ENCODE measurements at regions not wholly inside any gene's neighbourhood (a gene's known extent, or its start where the extent isn't known, plus 50 kb on each side); places are given as distances from the start of the nearest gene placed in this dataset.

DNA sequence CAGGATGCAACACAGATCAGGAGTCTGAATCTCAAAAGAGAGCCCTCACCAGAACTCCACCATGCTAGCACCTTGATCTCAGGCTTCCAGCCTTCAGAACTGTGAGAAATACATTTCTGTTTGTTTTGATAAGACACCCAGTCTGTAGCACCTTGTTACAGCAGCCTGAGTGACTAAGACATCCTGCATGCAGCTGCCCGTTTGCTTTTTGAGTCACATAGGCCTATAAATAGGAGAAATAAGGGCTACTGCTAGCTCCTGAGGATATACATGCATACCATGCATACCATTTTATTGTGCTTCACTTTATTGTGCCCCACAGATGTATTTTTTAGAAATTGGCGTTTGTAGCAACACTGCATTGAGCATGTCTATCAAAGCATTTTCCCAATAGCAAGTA lies 337.8 kb downstream of the CDH2 start:
- FAIRE-seq: no peak

GRCh38 chr18:27838225-27838624 lies 338.7 kb downstream of the CDH2 start:
- DNase-seq (ENCODE audit: low spot score in 2 of 2) (no peak), FAIRE-seq (no peak)

More for the DNA sequence above, 337.8 kb downstream of the CDH2 start:
- no peak for DNase-seq (ENCODE audit: low spot score in 2 of 2)

DNA sequence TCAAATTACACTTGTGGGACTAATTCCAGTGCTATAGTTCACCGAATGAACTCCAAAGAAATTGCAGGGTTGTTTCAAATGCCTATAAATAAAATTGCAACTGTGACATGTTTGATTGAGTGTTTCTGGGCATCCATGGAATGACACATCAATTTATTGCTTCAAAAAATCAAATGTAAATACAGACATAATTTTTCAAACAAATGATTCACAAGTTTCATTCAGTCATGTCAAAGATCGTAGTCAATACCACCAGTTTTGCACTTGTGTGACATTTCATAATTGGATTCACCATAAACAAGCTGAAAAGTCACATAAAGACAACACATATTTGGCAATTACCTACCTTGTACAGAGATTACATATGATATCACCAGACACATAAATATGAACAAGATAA lies 350.8 kb downstream of the CDH2 start:
- no peak for DNase-seq (ENCODE audit: low spot score in 2 of 2)
- no peak for FAIRE-seq

GRCh38 chr18:27825689-27826088 lies 351.2 kb downstream of the CDH2 start:
- FAIRE-seq: no peak
- DNase-seq (ENCODE audit: low spot score in 2 of 2): no peak

DNA sequence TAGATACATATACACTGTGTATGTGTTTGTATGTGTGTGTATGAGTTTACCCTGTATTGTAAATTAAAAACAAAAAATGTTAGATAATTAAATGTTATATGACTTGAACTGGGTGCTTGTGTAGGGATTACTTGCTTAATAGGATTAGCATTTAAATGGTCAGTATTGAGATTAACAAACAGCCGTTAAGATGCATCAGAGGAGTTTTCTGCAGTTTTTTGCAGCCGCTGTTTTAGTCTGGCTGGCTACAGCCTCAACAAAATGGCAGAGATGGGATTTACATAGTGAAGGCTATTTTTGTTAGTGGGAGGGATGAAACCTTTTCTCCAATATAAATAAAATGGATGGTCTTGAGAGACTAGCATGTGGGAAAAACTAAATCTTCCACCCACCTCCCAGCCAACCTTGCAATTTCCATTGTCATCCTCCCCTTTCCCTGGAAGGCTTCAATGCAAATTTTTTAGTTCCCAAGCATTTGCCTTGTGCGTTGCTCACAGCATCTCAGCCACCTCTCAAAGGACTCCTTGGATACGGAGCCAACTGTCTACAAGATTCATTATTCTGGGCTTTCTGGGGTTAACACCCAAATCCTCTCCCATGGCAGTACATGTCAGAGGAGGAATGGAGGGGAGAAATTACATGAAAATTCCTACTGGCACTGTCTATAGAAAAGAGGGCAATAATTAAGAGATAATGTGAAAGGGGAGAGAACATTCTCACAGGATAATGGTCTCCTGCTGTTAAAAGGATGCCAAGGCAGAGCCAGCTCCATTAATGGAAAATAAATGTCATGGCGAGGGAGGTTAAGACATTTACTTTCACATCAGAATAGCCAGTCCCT lies 351.9 kb downstream of the CDH2 start:
- FAIRE-seq: no peak
- DNase-seq (ENCODE audit: low spot score in 2 of 2): no peak

GRCh38 chr18:27824275-27824674 lies 352.7 kb downstream of the CDH2 start:
- no peak for DNase-seq (ENCODE audit: low spot score in 2 of 2)
- FAIRE-seq: no peak

- DNase-seq (ENCODE audit: low spot score in 2 of 2): no peak
- FAIRE-seq: no peak
Measured at GRCh38 chr18:27823053-27823452, 353.9 kb downstream of the CDH2 start.

- DNase-seq (ENCODE audit: low spot score in 2 of 2) (no peak), FAIRE-seq (no peak)
Measured at GRCh38 chr18:27808683-27809082, 368.2 kb downstream of the CDH2 start.

DNA sequence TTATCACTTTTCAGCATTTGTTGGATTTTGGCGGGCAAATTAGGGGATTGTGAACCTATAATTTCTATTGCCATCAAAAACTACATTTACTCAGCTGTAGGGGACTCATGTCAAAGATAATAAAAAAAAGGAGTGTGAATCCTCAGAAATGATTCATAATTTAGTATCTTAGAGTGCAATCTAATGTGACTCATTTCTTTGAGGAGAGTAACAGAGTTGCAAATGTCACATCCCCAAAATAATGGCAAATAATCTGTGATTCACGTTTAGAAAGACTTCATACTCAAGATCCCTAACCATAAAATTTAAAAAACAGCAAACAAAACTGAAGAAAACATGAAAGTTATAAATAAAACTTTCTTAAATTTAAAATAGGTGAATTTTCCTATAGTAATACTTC lies 373.0 kb downstream of the CDH2 start:
- no peak for DNase-seq (ENCODE audit: low spot score in 2 of 2)
- FAIRE-seq: no peak

DNA sequence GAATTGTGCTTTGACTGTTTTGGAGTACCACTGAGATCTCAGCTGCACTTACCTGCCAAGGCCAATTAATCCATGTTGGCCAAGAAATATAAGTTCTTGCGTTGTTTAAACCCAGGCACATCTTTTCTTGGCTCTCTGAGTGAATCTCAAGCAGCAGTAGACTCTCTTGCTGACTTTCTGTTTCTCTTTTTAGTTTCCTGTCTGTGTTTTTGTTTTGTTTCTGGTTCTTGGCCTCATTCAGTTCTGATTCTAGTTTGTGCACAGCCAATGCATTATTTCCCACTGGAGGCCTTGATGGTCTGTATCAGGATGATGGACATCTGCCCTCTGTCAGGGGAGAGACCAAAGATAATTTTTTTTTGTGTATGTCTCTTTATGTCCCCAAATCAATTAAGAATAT lies 379.4 kb downstream of the CDH2 start:
- no peak for FAIRE-seq
- DNase-seq (ENCODE audit: low spot score in 2 of 2): no peak

DNA sequence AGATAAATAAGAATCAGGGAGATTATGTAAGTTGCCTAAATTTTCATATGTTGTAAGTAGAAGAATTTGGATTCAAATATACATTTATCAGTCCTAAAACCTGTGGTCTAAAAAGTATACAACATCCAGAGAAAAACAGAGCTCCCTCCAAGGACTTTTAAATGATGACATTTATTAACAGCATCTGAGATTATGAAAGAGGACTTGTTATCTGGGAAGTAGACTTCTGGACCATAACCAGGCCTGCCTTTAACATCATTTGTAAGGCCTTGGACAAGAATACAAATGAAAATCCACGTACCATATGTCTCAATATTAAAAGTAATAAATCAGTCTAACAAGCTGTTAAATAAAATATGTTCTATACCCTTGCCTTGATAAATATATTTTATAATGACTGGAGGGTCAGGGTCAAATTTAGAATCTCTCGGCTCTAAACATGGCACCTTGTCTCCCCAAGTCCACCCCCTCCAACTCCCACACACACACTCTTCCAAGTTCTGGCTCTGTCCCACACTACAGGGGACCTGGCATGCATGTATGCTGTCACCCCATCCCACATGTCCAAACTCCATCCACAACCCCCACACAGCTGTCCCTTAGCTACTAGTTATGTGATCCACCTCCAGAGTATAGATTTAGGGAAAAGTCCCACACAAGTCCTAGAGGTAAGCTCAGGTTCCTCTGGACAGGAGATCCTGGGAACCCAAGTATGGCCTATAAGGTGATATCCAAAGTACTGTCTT lies 382.6 kb downstream of the CDH2 start:
- DNase-seq (ENCODE audit: low spot score in 2 of 2): no peak
- no peak for FAIRE-seq

GRCh38 chr18:27793013-27793785 lies 383.7 kb downstream of the CDH2 start:
- no peak for FAIRE-seq
- no peak for DNase-seq (ENCODE audit: low spot score in 2 of 2)

DNA sequence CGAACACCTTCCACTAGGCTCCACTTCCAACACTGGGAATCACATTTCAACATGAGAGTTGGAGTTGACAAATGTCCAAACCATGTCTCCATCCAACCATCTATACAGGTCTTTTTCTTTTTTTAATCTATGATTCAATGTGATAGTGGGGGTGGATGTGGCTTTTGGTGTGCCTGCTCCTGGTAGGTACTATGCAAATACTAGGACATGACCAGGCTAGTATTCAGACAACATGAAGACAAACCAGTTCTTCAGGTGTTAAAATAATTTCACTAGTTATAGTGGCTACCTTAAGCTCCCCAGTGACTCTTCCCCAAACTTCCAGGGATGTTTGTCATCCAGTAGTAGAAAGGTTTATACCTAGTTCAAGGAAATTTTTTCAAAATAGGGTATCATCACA lies 387.5 kb downstream of the CDH2 start:
- no peak for FAIRE-seq

DNA sequence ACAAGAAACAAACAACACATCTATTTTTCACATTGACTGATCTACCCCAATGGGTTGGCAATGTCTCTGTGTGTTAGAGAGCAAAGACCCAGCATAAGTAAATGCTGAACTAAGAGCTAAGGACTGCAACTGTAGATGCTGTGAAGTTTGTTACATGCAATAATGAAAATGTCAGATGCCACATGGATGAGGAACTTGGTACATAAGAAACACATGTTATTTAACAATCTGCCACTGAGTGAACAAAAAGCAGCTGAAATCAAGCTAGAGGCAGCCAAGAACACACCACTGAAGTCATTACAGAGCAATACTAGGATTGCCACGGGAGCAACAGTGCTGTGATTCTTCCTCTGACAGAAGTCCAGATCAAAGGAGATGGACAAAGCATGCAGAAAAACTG lies 389.4 kb downstream of the CDH2 start:
- DNase-seq (ENCODE audit: low spot score in 2 of 2): no peak
- no peak for FAIRE-seq

More for the DNA sequence above, 387.5 kb downstream of the CDH2 start:
- DNase-seq (ENCODE audit: low spot score in 2 of 2): no peak

DNA sequence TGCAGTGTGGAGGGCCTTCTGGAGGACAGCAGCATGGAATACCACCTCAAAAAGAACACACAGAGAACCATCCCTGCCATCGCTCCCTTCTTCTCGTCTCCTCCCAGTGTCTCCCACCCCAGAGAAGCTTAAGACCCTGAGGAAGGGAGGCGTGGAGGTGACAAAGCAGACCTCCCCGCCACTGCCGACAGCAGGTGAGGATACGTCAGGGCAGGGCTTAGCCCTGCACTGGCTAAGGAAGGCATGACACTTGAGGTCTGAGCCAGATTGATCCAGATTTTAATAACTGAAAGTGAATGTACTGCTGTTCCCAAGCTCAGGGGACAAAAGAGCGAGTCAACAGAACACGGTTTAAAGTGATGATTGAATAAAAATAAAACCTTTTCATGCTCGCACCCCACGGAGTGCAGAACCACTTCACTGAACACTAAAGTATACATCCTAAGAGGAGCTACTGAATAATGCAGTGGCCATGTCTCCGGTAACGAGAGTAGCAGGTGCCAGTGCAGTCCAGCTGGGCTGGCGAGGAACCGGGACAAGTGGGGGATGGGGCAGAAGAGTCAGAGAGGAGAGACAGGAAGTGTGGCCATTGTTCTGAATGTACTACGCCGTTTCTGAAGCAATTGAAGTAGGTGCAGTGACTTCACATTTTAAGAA lies 391.0 kb downstream of the CDH2 start:
- FAIRE-seq (no peak), DNase-seq (ENCODE audit: low spot score in 2 of 2) (peak in 1 of 2 donors; percentile 5)

DNA sequence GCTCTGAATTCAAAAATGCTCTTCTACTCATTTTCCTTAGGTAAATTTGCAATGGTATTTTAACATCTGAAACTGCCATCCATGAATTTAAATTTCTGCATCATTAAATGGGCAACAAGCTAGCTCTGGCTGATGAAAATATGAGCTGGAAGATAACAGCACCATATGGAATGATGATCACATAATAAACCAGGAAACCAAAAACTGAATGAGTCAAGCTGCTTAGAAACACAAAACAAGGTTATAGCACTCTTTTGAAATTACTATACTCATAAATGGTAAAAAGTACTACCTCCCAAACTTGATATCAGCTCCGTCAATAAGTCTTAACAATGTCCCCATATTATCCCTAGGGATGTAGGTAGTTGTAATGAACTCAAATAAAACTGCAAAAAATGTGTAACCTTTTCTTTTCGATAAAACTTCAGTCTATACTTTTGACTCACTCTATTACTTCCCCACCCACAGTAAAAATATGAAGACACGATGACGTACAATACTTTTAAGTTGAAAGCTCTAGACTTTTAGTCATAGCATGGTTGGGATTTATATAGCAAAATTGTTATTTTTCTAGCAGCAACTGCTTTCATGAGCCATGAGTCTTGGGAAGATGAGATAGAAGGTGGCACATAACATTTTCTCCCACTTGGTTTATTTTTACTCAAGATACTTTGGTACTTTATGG lies 396.7 kb downstream of the CDH2 start:
- no peak for FAIRE-seq
- no peak for DNase-seq (ENCODE audit: low spot score in 2 of 2)

DNA sequence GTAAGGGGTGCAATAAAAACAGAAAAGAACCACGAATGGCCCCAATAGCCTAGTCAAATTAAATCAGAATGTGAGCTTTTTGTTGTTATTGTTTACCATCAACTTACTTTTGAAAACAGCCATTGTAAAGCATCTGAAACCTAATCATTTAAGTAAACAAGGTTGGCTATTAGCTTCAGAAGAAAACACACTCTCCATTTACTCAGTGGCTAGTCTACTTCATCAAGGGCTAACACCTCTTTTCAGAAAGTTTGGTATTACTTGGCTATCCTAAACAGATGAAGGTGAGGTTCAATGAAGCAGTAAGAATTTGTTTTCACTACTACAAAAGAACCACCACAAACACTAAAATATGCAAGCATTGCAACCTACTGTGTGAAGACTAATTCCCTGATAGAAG lies 398.0 kb downstream of the CDH2 start:
- no peak for DNase-seq (ENCODE audit: low spot score in 2 of 2)
- no peak for FAIRE-seq

DNA sequence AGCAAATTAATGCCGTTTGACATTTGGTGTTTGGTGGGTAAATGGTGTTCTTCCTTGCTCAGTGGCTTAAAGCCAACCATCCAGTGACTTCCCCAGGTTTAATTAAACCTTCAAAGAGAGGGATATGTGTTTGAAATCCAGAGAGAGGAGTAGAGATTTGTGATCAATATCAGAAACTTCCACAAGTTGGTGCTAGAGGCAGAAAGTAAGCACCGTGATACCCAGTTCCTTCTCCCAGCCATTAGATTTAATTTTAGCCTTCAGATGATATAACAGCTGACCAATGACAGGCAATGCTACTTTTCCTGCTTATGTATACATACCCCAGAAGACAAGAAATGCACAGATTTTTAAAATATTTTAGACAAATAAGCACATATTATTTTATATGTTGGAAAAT lies 398.5 kb downstream of the CDH2 start:
- FAIRE-seq (no peak), DNase-seq (ENCODE audit: low spot score in 2 of 2) (no peak)

- no peak for FAIRE-seq
- no peak for DNase-seq (ENCODE audit: low spot score in 2 of 2)
Measured at GRCh38 chr18:27772081-27772480, 404.8 kb downstream of the CDH2 start.

DNA sequence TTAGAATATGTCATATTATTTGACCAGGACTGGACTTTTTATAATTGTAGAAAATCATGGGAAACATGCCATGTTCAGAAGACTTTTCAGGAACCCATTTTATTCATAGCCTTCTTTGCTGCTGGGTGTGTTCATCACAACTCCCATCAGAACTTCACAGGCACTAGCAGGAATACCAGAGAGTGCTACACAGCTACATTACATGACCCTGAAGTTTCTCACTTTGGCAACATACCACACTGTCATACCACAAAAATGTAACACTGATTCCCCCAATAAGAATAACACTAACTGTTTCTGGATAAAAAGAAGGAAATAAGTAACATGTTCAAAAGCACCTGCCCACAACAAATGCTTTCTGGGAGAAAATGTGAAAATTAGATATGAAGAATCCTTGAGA lies 405.4 kb downstream of the CDH2 start:
- no peak for FAIRE-seq

More for the DNA sequence above, 405.4 kb downstream of the CDH2 start:
- no peak for DNase-seq (ENCODE audit: low spot score in 2 of 2)
